Fibroblast of lung (primary cell): ENCODE measurements at regions not wholly inside any gene's neighbourhood (a gene's known extent, or its start where the extent isn't known, plus 50 kb on each side); places are given as distances from the start of the nearest gene placed in this dataset.

ENCODE experiments used
- DNase-seq, 2 donors: peaks; one replicate each; pipeline versions ENCODE4 v3.0.0 to v3.0.0-alpha.2; 2010; ENCODE audit warnings: low read depth in 2 of 2
- H2AFZ ChIP-seq: 2 replicates; pipeline ENCODE4 v1.5.1; 2012; ENCODE audit warnings: low read length, control low read depth, inconsistent platforms
- H3K27ac ChIP-seq: 2 replicates; pipeline ENCODE4 v1.5.1; 2011; ENCODE audit warnings: low read length, control low read depth; ENCODE audit not compliant: insufficient read depth
- H3K27me3 ChIP-seq: 2 replicates; pipeline ENCODE4 v1.5.1; 2011; ENCODE audit warnings: mild to moderate bottlenecking, low read length; ENCODE audit not compliant: control insufficient read depth, insufficient read depth
- H3K36me3 ChIP-seq: 2 replicates; pipeline ENCODE4 v1.5.1; 2011; ENCODE audit warnings: low read length; ENCODE audit not compliant: control insufficient read depth, insufficient read depth
- H3K4me1 ChIP-seq: 2 replicates; pipeline ENCODE4 v1.5.1; 2011; ENCODE audit warnings: low read length; ENCODE audit not compliant: control insufficient read depth, insufficient read depth; ENCODE audit errors: extremely low read depth
- H3K4me2 ChIP-seq: 2 replicates; pipeline ENCODE4 v1.5.1; 2011; ENCODE audit warnings: low read length, control low read depth; ENCODE audit not compliant: insufficient read depth; ENCODE audit errors: extremely low read depth
- H3K4me3 ChIP-seq, 4 experiments: fragments of 200-600 bp in 1 of 4; sonication (generic) in 1 of 4; replicated peaks in 1 of 4; 2 replicates each; pipeline ENCODE4 v1.5.1; 2011 to 2016; ENCODE audit warnings: low read length in 4 of 4, low read depth in 3 of 4, mild to moderate bottlenecking in 3 of 4, control low read depth in 2 of 4, inconsistent platforms in 1 of 4, mixed read lengths in 1 of 4; ENCODE audit not compliant: insufficient read depth in 1 of 4; ENCODE audit errors: control extremely low read depth in 1 of 4
- H3K79me2 ChIP-seq: 2 replicates; pipeline ENCODE4 v1.5.1; 2012; ENCODE audit warnings: mild to moderate bottlenecking, low read length, inconsistent platforms; ENCODE audit not compliant: control insufficient read depth, insufficient read depth
- H3K9ac ChIP-seq: 2 replicates; pipeline ENCODE4 v1.5.1; 2011; ENCODE audit warnings: mild to moderate bottlenecking, low read length, control low read depth; ENCODE audit not compliant: insufficient read depth
- H3K9me3 ChIP-seq: 2 replicates; pipeline ENCODE4 v1.5.1; 2012; ENCODE audit warnings: low read depth, low read length; ENCODE audit not compliant: control insufficient read depth, insufficient read depth
- H4K20me1 ChIP-seq: 2 replicates; pipeline ENCODE4 v1.5.1; 2011; ENCODE audit warnings: low read length; ENCODE audit not compliant: control insufficient read depth, insufficient read depth; ENCODE audit errors: extremely low read depth
- CTCF ChIP-seq, 2 donors: IDR thresholded peaks in 1 of 2; conservative IDR thresholded peaks in 1 of 2; 1 replicate in 1 of 2; 2 replicates in 1 of 2; pipeline ENCODE4 v1.5.1; 2011 to 2012; ENCODE audit warnings: low read length in 2 of 2, control low read depth in 1 of 2, inconsistent platforms in 1 of 2, low read depth in 1 of 2, mild to moderate bottlenecking in 1 of 2
- EZH2 ChIP-seq: IDR thresholded peaks from 2 replicates; pipeline ENCODE4 v1.5.1; 2012; ENCODE audit warnings: low read length, control low read depth, mild to moderate bottlenecking; ENCODE audit errors: missing control alignments

- no peak overlapping the region for H3K4me2 ChIP-seq
- TF ChIP-seq EZH2 = no peak
- no peak for TF ChIP-seq CTCF (conservative IDR thresholded peaks at IDR 0.05 in 1 of 2, IDR thresholded peaks at IDR 0.05 in 1 of 2; ENCODE audit: low read depth in 1 of 2, low read length in 2 of 2)
- no peaks in the 10 kb centered on the region for H3K9me3 ChIP-seq
- H2AFZ ChIP-seq = no peak overlapping the region
- H3K9ac ChIP-seq = no peak overlapping the region
- H3K79me2 ChIP-seq = no peaks in the 10 kb centered on the region
- no peak overlapping the region for H3K4me3 ChIP-seq
- H3K27ac ChIP-seq = no peak overlapping the region
- no peaks in the 10 kb centered on the region for H4K20me1 ChIP-seq
- no peaks in the 10 kb centered on the region for H3K27me3 ChIP-seq
- no peaks in the 10 kb centered on the region for H3K36me3 ChIP-seq
- H3K4me1 ChIP-seq = no peaks in the 10 kb centered on the region
- DNase-seq = no peak
These were observed 116.5 kb downstream of the BTG1 start for GRCh38 chr12:92029136-92029535.

GRCh38 chr12:92028441-92028709, 117.3 kb downstream of the BTG1 start:
- H3K4me3 ChIP-seq = no peak overlapping the region
- H3K27ac ChIP-seq = no peak overlapping the region
- H3K27me3 ChIP-seq = no peaks in the 10 kb centered on the region
- H3K79me2 ChIP-seq = no peaks in the 10 kb centered on the region
- no peak overlapping the region for H3K4me2 ChIP-seq
- peak; percentile 70 to 74 for DNase-seq
- H3K36me3 ChIP-seq = no peaks in the 10 kb centered on the region
- no peak overlapping the region for H2AFZ ChIP-seq
- TF ChIP-seq EZH2 (no peak), CTCF (conservative IDR thresholded peaks at IDR 0.05 in 1 of 2, IDR thresholded peaks at IDR 0.05 in 1 of 2; ENCODE audit: low read depth in 1 of 2, low read length in 2 of 2) (no peak)
- H3K9ac ChIP-seq = no peak overlapping the region
- H3K9me3 ChIP-seq = no peaks in the 10 kb centered on the region
- no peaks in the 10 kb centered on the region for H4K20me1 ChIP-seq
- no peaks in the 10 kb centered on the region for H3K4me1 ChIP-seq

- Histone ChIP-seq H3K27ac (no peak overlapping the region), H2AFZ (no peak overlapping the region), H3K27me3 (no peaks in the 10 kb centered on the region), H3K36me3 (no peaks in the 10 kb centered on the region), H4K20me1 (no peaks in the 10 kb centered on the region), H3K4me2 (no peak overlapping the region), H3K9me3 (no peaks in the 10 kb centered on the region), H3K4me3 (no peak overlapping the region), H3K4me1 (no peaks in the 10 kb centered on the region), H3K9ac (no peak overlapping the region), H3K79me2 (no peaks in the 10 kb centered on the region)
- peak in 1 of 2 donors; percentile 43 for DNase-seq
- TF ChIP-seq CTCF (conservative IDR thresholded peaks at IDR 0.05 in 1 of 2, IDR thresholded peaks at IDR 0.05 in 1 of 2; ENCODE audit: low read depth in 1 of 2, low read length in 2 of 2) (no peak), EZH2 (no peak)
These were observed 117.8 kb downstream of the BTG1 start for GRCh38 chr12:92027701-92028440.
